HG03460 (cell line): ENCODE measurements at regions not wholly inside any gene's neighbourhood (a gene's known extent, or its start where the extent isn't known, plus 50 kb on each side); places are given as distances from the start of the nearest gene placed in this dataset.

Source experiments
- ATAC-seq: cut with Tn5 transposase; IDR thresholded peaks from one replicate; pipeline ENCODE4 v1.9.1; 2021; ENCODE audit not compliant: unreplicated experiment

DNA sequence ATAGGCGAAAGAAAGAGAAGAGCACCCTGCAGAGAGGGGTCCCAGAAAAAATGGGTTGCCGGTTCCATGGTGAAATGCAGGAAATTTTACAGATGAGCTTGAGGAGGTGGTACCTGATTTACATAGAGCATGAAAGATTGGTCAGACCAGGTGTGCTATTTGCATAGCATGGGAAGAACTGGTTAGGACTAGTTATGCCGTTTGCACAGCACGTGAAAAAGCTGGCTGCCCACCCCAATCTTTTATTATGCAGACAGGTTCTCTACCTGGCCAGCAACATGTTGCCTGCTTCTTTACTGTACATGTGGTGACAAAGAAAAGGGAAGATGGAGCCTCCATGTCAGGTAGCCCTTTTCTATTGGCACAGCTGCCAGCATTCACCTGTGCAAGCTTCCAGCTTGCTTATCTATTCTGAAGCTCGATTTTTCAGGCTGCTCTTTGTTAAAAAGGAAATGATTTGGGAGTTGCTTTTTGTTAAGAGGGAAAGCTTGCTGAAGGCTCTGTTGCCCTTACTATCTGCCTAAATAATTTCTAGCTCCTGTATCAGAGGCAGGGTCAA lies 62.9 kb upstream of the ELK3 start:
- ATAC-seq, result no peak

DNA sequence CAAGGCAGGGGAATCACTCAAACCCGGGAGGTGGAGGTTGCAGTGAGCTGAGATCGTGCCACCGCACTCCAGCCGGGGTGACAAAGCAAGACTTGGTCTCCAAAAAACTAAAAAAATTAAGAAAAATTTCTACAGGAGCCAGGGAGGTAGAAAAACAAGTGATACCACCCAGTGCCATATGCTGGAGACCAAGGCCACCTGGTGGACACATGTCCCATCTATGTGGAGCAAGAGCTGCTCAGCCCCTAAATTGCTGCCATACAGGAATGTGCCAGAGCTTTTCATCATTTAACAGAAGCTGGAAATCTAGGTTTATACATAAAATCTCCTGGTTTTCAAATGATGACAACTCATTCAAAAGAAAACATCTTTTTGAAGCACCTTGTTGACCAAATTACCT lies 61.4 kb upstream of the ELK3 start:
- no peak for ATAC-seq

DNA sequence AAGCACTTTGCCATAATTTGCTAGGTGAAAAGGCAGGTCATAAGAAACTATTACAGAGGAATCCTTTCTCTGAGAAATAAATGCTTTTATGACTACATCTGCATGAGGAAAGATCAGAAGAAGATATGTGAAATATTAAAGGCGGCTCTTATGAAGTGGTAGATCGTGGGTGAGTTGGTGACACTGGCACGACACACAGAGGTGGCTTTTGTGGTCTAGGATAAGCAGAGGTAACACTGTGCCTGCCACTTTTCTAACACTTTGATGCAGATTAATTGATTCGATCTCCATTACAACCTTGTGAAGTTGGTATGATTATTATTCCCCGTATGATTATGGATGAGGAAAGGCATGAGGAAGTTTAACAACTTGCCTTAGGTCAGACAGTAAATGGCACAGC lies 60.0 kb upstream of the ELK3 start:
- no peak for ATAC-seq

DNA sequence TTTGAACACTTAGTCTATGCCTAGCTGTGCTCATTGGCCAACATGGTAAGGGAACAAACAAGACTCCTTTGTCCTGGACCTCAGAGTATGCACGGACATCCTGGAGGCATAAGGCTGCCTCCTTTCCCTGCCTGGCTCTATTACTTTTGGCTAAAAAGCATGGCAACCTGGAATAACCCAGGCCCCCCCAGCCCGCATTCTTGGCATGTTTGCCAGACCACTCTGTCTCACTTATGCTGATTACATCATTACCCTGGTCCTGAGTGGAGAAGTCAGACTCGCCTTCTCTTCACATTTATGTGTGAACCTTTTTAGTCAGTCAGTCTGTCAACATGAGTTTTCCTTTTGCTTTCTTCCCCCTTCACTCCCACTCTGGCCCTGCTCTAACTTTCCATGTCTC lies 58.0 kb upstream of the ELK3 start:
- ATAC-seq, result no peak

DNA sequence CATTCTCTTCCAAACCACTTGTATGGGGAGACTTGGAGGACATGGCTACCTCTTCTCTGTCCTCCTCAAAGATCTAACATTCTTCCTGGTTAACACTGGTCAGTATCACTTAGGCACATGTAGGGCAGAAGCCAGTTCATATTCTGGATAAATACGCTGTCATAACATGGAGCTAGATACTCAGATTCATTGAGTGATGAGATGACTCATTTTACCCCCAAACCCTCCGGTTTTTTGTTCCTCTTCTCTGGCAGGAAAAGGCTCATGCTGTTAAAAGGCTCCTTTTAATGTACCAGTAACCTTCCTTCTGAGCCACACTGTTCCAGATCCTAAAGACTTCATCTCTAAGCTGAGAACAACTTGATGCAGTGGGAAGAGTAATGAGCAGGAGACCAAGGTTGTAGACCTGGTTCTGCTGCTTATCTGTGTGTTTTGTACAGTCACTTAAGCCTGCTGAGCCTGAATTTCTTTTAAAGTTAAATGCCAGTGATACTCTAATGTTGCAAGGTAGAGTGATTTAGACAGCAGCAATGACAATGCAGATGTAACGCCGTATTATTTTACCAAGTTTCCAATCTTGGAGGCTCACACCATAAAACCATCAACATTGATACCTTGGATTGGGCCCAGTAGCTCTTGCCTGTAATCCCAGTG lies 57.3 kb upstream of the ELK3 start:
- no peak for ATAC-seq

DNA sequence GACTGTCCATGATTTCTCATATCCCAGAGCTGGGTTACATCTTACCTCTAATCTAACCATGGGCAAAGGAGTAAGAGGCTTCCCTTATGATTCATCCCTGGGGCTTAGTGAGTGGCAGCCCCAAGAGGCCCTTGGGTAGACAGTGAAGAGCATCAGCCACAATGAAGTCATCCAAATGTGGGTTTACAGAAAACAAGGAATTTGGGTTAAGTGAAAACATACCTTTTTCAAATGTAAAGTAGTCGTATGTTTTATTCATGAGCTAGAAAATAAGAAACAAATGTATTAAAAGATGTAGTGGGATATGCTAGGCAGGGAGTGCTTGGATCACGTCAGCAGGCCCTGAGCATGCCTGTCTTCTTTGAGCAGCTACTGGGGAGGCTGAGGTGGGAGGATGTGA lies 54.0 kb upstream of the ELK3 start:
- no peak for ATAC-seq

DNA sequence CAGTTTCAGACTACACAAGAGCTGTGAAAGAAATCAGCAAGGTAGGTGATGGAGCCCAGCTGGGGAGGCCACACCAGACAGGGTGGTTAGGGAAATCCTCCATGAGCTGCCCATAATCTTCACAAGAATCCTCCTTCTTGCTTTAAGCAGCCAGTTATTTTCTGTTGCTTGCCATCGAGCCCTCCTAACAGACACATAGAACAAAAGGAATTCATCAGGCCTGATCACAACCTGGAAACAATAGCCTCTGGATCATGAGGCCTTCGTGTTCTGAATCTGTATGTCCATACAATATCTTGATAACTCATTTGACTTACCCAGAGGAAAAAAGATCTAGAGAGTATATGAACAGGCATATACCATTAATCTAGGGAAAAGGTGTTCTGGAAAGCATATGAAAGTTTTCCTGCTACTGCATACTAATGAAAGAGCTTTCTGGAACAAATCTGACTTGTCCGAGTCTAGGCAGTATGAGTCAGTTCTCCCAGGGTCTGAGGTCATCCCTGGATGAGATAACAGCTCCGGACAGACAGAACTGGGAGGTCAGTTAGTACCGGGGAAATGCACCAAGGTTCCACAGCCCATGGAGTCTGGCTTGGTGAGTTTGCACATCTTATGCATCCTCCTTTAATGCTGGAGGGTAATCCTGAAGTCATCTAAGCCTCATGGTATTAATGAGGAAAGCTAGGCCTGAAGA lies 52.8 kb upstream of the ELK3 start:
- no peak for ATAC-seq

DNA sequence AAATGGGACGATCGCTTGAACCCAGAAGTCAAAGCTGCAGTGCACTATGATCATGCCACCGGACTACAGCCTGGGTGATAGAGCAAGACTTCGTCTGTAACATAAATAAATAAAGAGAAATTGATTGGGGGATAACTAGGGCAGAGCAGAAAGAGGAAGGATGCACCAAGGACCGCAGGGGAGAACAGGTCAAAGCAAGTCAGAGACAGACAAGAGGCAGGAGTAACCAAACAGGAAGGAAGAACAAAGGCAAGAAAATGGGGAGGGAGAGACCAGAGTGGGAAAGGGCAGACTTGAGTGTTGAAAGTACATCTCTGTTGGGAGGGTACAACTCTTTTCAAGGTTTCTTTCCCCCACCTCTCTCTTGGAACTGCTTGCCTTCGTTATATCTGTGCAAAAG lies 50.8 kb upstream of the ELK3 start:
- no peak for ATAC-seq

DNA sequence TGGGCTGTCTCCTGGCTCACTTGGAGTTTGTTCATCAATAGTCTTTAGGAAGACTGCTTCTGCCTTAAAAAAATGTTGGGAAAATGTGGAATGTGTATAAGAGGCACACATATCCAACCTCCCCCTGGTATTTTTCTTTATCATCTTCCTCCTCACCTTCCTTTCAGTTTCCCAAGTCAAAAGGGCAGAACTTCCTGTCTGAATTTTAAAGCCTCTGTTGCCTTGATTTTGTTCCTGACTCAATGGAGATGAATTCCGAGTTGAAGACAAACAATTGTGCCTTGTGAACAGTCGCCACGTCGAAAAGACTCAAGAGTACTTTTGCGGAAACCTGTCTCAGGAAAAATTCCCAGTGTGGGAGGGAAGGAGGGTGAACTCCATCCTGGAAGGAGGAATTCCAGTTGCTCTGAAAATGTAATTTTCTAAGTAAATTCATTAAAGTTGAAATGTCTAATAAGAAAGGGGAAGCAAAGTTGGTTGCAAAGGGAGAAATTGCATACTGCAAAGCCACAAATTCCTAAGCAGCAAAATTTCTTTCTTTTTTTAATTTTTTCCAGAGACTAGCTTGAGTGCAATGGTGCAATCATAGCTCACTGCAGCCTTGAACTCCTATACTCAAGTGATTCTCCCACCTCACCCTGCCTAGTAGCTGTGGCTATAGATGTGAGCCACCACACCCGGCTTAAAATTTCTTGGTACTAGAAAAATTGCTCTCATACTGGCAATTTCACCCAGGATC lies 50.2 kb upstream of the ELK3 start:
- no peak for ATAC-seq
